GM12878 (cell line): ENCODE measurements at regions not wholly inside any gene's neighbourhood (a gene's known extent, or its start where the extent isn't known, plus 50 kb on each side); places are given as distances from the start of the nearest gene placed in this dataset.

Source experiments
- ATAC-seq: fragments of 200-7000 bp; cut with Tn5 transposase; 3 replicates; pipeline ENCODE4 v1.9.1; 2020; ENCODE audit warnings: mild to moderate bottlenecking, moderate library complexity
- BruUV-seq: library from RNA; stranded (reverse); fragments of 400-500 nt; replicated peaks from 2 replicates; lab custom pipeline; 2021; lab: Mats Ljungman, UMichigan
- CTCF ChIA-PET: fragments of 300-600 bp; sonication (Branson Sonifier 250); formaldehyde crosslinking; extraction: SDS; loops from one replicate; lab custom pipeline; 2021; ENCODE audit warnings: inconsistent platforms; lab: Yijun Ruan, JAX
- POLR2A ChIA-PET: fragments of 350-600 bp; formaldehyde crosslinking; extraction: SDS; loops from one replicate; lab custom pipeline; 2021; ENCODE audit warnings: inconsistent platforms; lab: Charles Lee
- RAD21 ChIA-PET: fragments of 300-600 bp; sonication (Branson Sonifier 250); formaldehyde crosslinking; loops from one replicate; lab custom pipeline; 2023; ENCODE audit warnings: antibody characterized with exemption; ENCODE audit not compliant: unreplicated experiment; lab: Charles Lee
- SMC1A ChIA-PET: fragments of 300-600 bp; sonication (Branson Sonifier 250); formaldehyde crosslinking; loops from one replicate; lab custom pipeline; 2023; ENCODE audit not compliant: unreplicated experiment, uncharacterized antibody; lab: Charles Lee
- DNase-seq: peaks from one replicate; pipeline ENCODE4 v3.0.0-alpha.2; 2011; ENCODE audit warnings: low read depth, low spot score
- FAIRE-seq: peaks from 3 replicates; lab custom pipeline; 2011; peaks lifted over from hg19 to GRCh38; lab: Jason Lieb, UNC
- H2AFZ ChIP-seq: 2 replicates; pipeline ENCODE4 v1.6.0; 2011; ENCODE audit warnings: low read depth, low read length, control low read depth; ENCODE audit not compliant: control insufficient read depth
- H3K27ac ChIP-seq: 2 replicates; pipeline ENCODE4 v1.5.1; 2011; ENCODE audit warnings: control low read depth; ENCODE audit not compliant: control insufficient read depth, insufficient read depth
- H3K27me3 ChIP-seq, 2 experiments: replicated peaks in 1 of 2; 2 replicates each; pipeline versions ENCODE4 v1.6.0 to v1.6.1; 2011; ENCODE audit warnings: low read length in 1 of 2; ENCODE audit not compliant: control insufficient read depth in 2 of 2, insufficient read depth in 2 of 2
- H3K36me3 ChIP-seq, 2 experiments: 2 replicates each; pipeline ENCODE4 v1.5.1; 2011; ENCODE audit warnings: low read length in 1 of 2; ENCODE audit not compliant: control insufficient read depth in 2 of 2, insufficient read depth in 2 of 2
- H3K4me1 ChIP-seq: 2 replicates; pipeline ENCODE4 v1.6.1; 2011; ENCODE audit warnings: mild to moderate bottlenecking, low read length, moderate library complexity, mixed read lengths; ENCODE audit not compliant: control insufficient read depth, insufficient read depth
- H3K4me2 ChIP-seq: 2 replicates; pipeline ENCODE4 v1.6.0; 2011; ENCODE audit warnings: control low read depth; ENCODE audit not compliant: control insufficient read depth, insufficient read depth
- H3K4me3 ChIP-seq: fragments of 200-600 bp; sonication (generic); 2 replicates; pipeline ENCODE4 v1.5.1; 2016
- H3K79me2 ChIP-seq: 2 replicates; pipeline ENCODE4 v1.6.0; 2011; ENCODE audit warnings: low read length; ENCODE audit not compliant: control insufficient read depth, insufficient read depth
- H3K9ac ChIP-seq: 2 replicates; pipeline ENCODE4 v1.8.0; 2011; ENCODE audit warnings: low read length, control low read depth, mixed read lengths; ENCODE audit not compliant: control insufficient read depth, insufficient read depth
- H3K9me3 ChIP-seq: replicated peaks from 3 replicates; pipeline ENCODE4 v1.5.1; 2011; ENCODE audit warnings: mild to moderate bottlenecking, low read length; ENCODE audit not compliant: control insufficient read depth, insufficient read depth
- H4K20me1 ChIP-seq: 2 replicates; pipeline ENCODE4 v1.6.0; 2011; ENCODE audit not compliant: control insufficient read depth, insufficient read depth
- CREB1 ChIP-seq: IDR thresholded peaks from 2 replicates; pipeline ENCODE4 v1.6.1; 2012; ENCODE audit warnings: low read depth, mild to moderate bottlenecking, inconsistent platforms
- IKZF1 ChIP-seq: fragments of 450-650 bp; conservative IDR thresholded peaks from 2 replicates; pipeline ENCODE4 v1.6.1; 2017; ENCODE audit warnings: antibody characterized with exemption, mild to moderate bottlenecking
- KDM1A ChIP-seq: fragments of 200-600 bp; sonication (generic); IDR thresholded peaks from 2 replicates; pipeline ENCODE4 v1.6.1; 2016; ENCODE audit warnings: borderline replicate concordance
- NFIC ChIP-seq: IDR thresholded peaks from 2 replicates; pipeline ENCODE4 v1.6.1; 2012; ENCODE audit warnings: low read depth, mild to moderate bottlenecking, inconsistent platforms, low read length, moderate library complexity
- NFYA ChIP-seq: IDR thresholded peaks from 2 replicates; pipeline ENCODE4 v1.6.1; 2011; ENCODE audit warnings: low read depth, mild to moderate bottlenecking, low read length, improper control_type of control experiment, borderline replicate concordance
- NFYB ChIP-seq: IDR thresholded peaks from 2 replicates; pipeline ENCODE4 v1.6.1; 2011; ENCODE audit warnings: low read depth, mild to moderate bottlenecking, low read length, improper control_type of control experiment, moderate library complexity; ENCODE audit not compliant: insufficient read depth
- PKNOX1 ChIP-seq: fragments of 450-650 bp; IDR thresholded peaks from 2 replicates; pipeline ENCODE4 v1.6.1; 2016; ENCODE audit warnings: mild to moderate bottlenecking
- RAD51 ChIP-seq: fragments of 450-650 bp; IDR thresholded peaks from 2 replicates; pipeline ENCODE4 v1.6.1; 2016; ENCODE audit warnings: moderate library complexity, mild to moderate bottlenecking, inconsistent platforms
- RELB ChIP-seq: fragments of 450-650 bp; IDR thresholded peaks from 2 replicates; pipeline ENCODE4 v1.6.1; 2017; ENCODE audit warnings: low read depth, mild to moderate bottlenecking, moderate library complexity
- SIX5 ChIP-seq: IDR thresholded peaks from 2 replicates; pipeline ENCODE4 v1.6.1; 2011; ENCODE audit warnings: mild to moderate bottlenecking, low read depth, low read length, moderate library complexity; ENCODE audit not compliant: severe bottlenecking
- SMC3 ChIP-seq: IDR thresholded peaks from 2 replicates; pipeline ENCODE4 v1.6.1; 2011; ENCODE audit warnings: low read length, improper control_type of control experiment, borderline replicate concordance
- ZNF207 ChIP-seq: fragments of 450-650 bp; IDR thresholded peaks from 2 replicates; pipeline ENCODE4 v1.6.1; 2014; ENCODE audit warnings: antibody characterized with exemption, mild to moderate bottlenecking, borderline replicate concordance
- ZNF687 ChIP-seq: fragments of 450-650 bp; IDR thresholded peaks from 2 replicates; pipeline ENCODE4 v1.6.1; 2017; ENCODE audit warnings: mild to moderate bottlenecking, moderate library complexity
- ZSCAN29 ChIP-seq: fragments of 450-650 bp; IDR thresholded peaks from 2 replicates; pipeline ENCODE4 v1.6.1; 2017; ENCODE audit warnings: mild to moderate bottlenecking, moderate library complexity
- WGBS: methylation state at CpG from one replicate; pipeline ENCODE4 v1.1.6; 2016; ENCODE audit warnings: low lambda C conversion rate; ENCODE audit not compliant: insufficient replicate concordance, insufficient coverage; ENCODE audit errors: missing lambda C conversion rate; 5-methylcytosine and 5-hydroxymethylcytosine counted together
- in situ Hi-C: fragments of 300-500 bp; cut with MboI; formaldehyde crosslinking; loops from 9 replicates; pipeline ENCODE4 v1.14.3; 2018; ENCODE audit warnings: mixed read lengths
- intact Hi-C: fragments of 100-400 bp; cut with micrococcal nuclease; formaldehyde crosslinking; loops from one replicate; pipeline ENCODE4 v1.14.2; 2022; ENCODE audit not compliant: unreplicated experiment

GRCh38 chr1:38289034-38289433 is 242.4 kb upstream of the POU3F1 start:
- Histone ChIP-seq H3K4me3 (no peak overlapping the region), H3K9me3 (no peaks in the 10 kb centered on the region; the same call in 2 of the 3 replicates), H3K79me2 (no peaks in the 10 kb centered on the region), H3K4me2 (no peak overlapping the region), H3K4me1 (no peaks in the 10 kb centered on the region), H2AFZ (no peak overlapping the region), H3K27me3 (peaks cover 0 to 3% of the 10 kb centered on the region in 2 experiments; a peak in 3 of 4 replicates), H3K9ac (no peak overlapping the region), H3K36me3 (no peaks in the 10 kb centered on the region), H4K20me1 (no peaks in the 10 kb centered on the region), H3K27ac (no peak overlapping the region)
- ChIA-PET POLR2A (no interaction called here), RAD21 (interaction anchor here (0.8 kb wide), 1 partner anchor 217 kb away, joined by 3 read pairs; no protein-coding TSS in a partner anchor), SMC1A (interaction anchor here (1.1 kb wide), 1 partner anchor 15 kb away, joined by 3 read pairs; no protein-coding TSS in a partner anchor), CTCF (no interaction called here)
- intact Hi-C loops: no loop called here
- in situ Hi-C loops: no loop called here
- FAIRE-seq (no peak), ATAC-seq (no peak), DNase-seq (no peak)
- no TSS peak for BruUV-seq
- 6% methylated on average over 1 of the region's 1 CpG for WGBS
- TF ChIP-seq NFYB: no peak
- no peak for TF ChIP-seq IKZF1
- no peak for TF ChIP-seq ZNF687
- no peak for TF ChIP-seq PKNOX1
- TF ChIP-seq CREB1: no peak
- no peak for TF ChIP-seq NFYA
- no peak for TF ChIP-seq RAD51
- TF ChIP-seq NFIC: no peak
- TF ChIP-seq RELB: no peak
- no peak for TF ChIP-seq ZSCAN29
- no peak for TF ChIP-seq SMC3
- TF ChIP-seq ZNF207: no peak
- no peak for TF ChIP-seq KDM1A
- no peak for TF ChIP-seq SIX5
